H9 (cell line): ENCODE measurements at regions not wholly inside any gene's neighbourhood (a gene's known extent, or its start where the extent isn't known, plus 50 kb on each side); places are given as distances from the start of the nearest gene placed in this dataset.

Source experiments
- DNase-seq: peaks from one replicate; pipeline ENCODE4 v3.0.0-alpha.2; 2017
- H2AFZ ChIP-seq: one replicate; pipeline ENCODE4 v1.6.1; 2013; ENCODE audit warnings: mild to moderate bottlenecking, low read length, control low read depth, moderate library complexity
- H2AK5ac ChIP-seq: 2 replicates; pipeline ENCODE4 v1.6.1; 2013; ENCODE audit warnings: low read length, control low read depth, mixed read lengths; ENCODE audit not compliant: insufficient read length
- H2BK120ac ChIP-seq: one replicate; pipeline ENCODE4 v1.6.1; 2013; ENCODE audit warnings: low read depth, mild to moderate bottlenecking, low read length, control low read depth, inconsistent platforms; ENCODE audit not compliant: poor library complexity, severe bottlenecking
- H2BK12ac ChIP-seq: 2 replicates; pipeline ENCODE4 v1.6.1; 2013; ENCODE audit warnings: low read length, control low read depth, mixed read lengths, low read depth; ENCODE audit not compliant: insufficient read length
- H2BK15ac ChIP-seq: 2 replicates; pipeline ENCODE4 v1.6.1; 2013; ENCODE audit warnings: low read depth, low read length, control low read depth
- H2BK20ac ChIP-seq: one replicate; pipeline ENCODE4 v1.6.1; 2013; ENCODE audit warnings: low read depth, mild to moderate bottlenecking, low read length, control low read depth, inconsistent platforms; ENCODE audit not compliant: poor library complexity, severe bottlenecking
- H2BK5ac ChIP-seq: 2 replicates; pipeline ENCODE4 v1.6.1; 2013; ENCODE audit warnings: low read length, control low read depth, mixed read lengths; ENCODE audit not compliant: insufficient read length
- H3K14ac ChIP-seq: 2 replicates; pipeline ENCODE4 v1.6.1; 2013; ENCODE audit warnings: low read length, control low read depth; ENCODE audit not compliant: insufficient read depth
- H3K18ac ChIP-seq: 2 replicates; pipeline ENCODE4 v1.6.1; 2013; ENCODE audit warnings: low read depth, mild to moderate bottlenecking, mixed read lengths, low read length, control low read depth; ENCODE audit not compliant: insufficient read length
- H3K23ac ChIP-seq: 2 replicates; pipeline ENCODE4 v1.6.1; 2013; ENCODE audit warnings: low read length, control low read depth, mixed read lengths, low read depth; ENCODE audit not compliant: insufficient read length
- H3K23me2 ChIP-seq: 2 replicates; pipeline ENCODE4 v1.6.1; 2013; ENCODE audit warnings: low read depth, mild to moderate bottlenecking, mixed read lengths, low read length, control low read depth; ENCODE audit not compliant: insufficient read length, poor library complexity, severe bottlenecking
- H3K27ac ChIP-seq: 2 replicates; pipeline ENCODE4 v1.5.1; 2013; ENCODE audit warnings: low read length, control low read depth, mixed read lengths, low read depth; ENCODE audit not compliant: insufficient read length
- H3K27me3 ChIP-seq: 2 replicates; pipeline ENCODE4 v1.6.1; 2013; ENCODE audit warnings: low read length, control low read depth, inconsistent platforms; ENCODE audit not compliant: insufficient read depth
- H3K4ac ChIP-seq: 2 replicates; pipeline ENCODE4 v1.6.1; 2013; ENCODE audit warnings: low read depth, mild to moderate bottlenecking, control low read depth, inconsistent platforms, low read length, moderate library complexity
- H3K4me1 ChIP-seq: 2 replicates; pipeline ENCODE4 v1.6.1; 2013; ENCODE audit warnings: low read length, control low read depth, inconsistent platforms; ENCODE audit not compliant: insufficient read depth
- H3K4me2 ChIP-seq: 2 replicates; pipeline ENCODE4 v1.6.1; 2013; ENCODE audit warnings: low read length, control low read depth, mixed read lengths; ENCODE audit not compliant: insufficient read length, insufficient read depth
- H3K56ac ChIP-seq: 2 replicates; pipeline ENCODE4 v1.6.1; 2013; ENCODE audit warnings: low read depth, mild to moderate bottlenecking, mixed read lengths, low read length, control low read depth; ENCODE audit not compliant: insufficient read length
- H3K79me1 ChIP-seq: 2 replicates; pipeline ENCODE4 v1.6.1; 2013; ENCODE audit warnings: low read depth, mild to moderate bottlenecking, moderate library complexity, low read length, control low read depth, inconsistent platforms; ENCODE audit not compliant: insufficient read depth, poor library complexity, severe bottlenecking
- H3K79me2 ChIP-seq: 2 replicates; pipeline ENCODE4 v1.6.1; 2013; ENCODE audit warnings: low read length, control low read depth, inconsistent platforms; ENCODE audit not compliant: insufficient read depth
- H3K9ac ChIP-seq: 2 replicates; pipeline ENCODE4 v1.6.1; 2013; ENCODE audit warnings: low read length, control low read depth, mixed read lengths; ENCODE audit not compliant: insufficient read length; ENCODE audit errors: extremely low read depth
- H3K9me3 ChIP-seq: one replicate; pipeline ENCODE4 v1.6.1; 2013; ENCODE audit warnings: low read depth, low read length, inconsistent platforms; ENCODE audit not compliant: control insufficient read depth
- H3T11ph ChIP-seq: one replicate; pipeline ENCODE4 v1.6.1; 2013; ENCODE audit warnings: mild to moderate bottlenecking, low read length, control low read depth, inconsistent platforms
- H4K20me1 ChIP-seq: one replicate; pipeline ENCODE4 v1.6.1; 2013; ENCODE audit not compliant: control insufficient read depth, insufficient read length, insufficient read depth
- H4K5ac ChIP-seq: 2 replicates; pipeline ENCODE4 v1.6.1; 2013; ENCODE audit warnings: low read depth, mild to moderate bottlenecking, mixed read lengths, low read length, control low read depth; ENCODE audit not compliant: insufficient read length
- H4K8ac ChIP-seq: replicated peaks from 2 replicates; pipeline ENCODE4 v1.6.1; 2013; ENCODE audit warnings: low read length, control low read depth, mixed read lengths, low read depth; ENCODE audit not compliant: insufficient read length
- H4K91ac ChIP-seq: 2 replicates; pipeline ENCODE4 v1.6.1; 2013; ENCODE audit warnings: low read depth, mild to moderate bottlenecking, moderate library complexity, mixed read lengths, low read length, control low read depth; ENCODE audit not compliant: insufficient read length
- H3K27ac Mint-ChIP-seq, 3 experiments: 2 replicates in 2 of 3; 3 replicates in 1 of 3; pipeline ENCODE4 v1.8.0; 2020 to 2021; ENCODE audit warnings: mixed read lengths in 3 of 3, mild to moderate bottlenecking in 1 of 3, moderate library complexity in 1 of 3
- H3K27me3 Mint-ChIP-seq: 2 replicates; pipeline ENCODE4 v1.8.0; 2021; ENCODE audit warnings: low read depth, mild to moderate bottlenecking, moderate library complexity, mixed read lengths
- H3K36me3 Mint-ChIP-seq, 3 experiments: 2 replicates in 2 of 3; 3 replicates in 1 of 3; pipeline ENCODE4 v1.8.0; 2020 to 2021; ENCODE audit warnings: low read depth in 3 of 3, mixed read lengths in 3 of 3; ENCODE audit not compliant: insufficient read depth in 1 of 3
- H3K4me1 Mint-ChIP-seq, 2 experiments: 2 replicates each; pipeline ENCODE4 v1.8.0; 2020; ENCODE audit warnings: mixed read lengths in 2 of 2
- H3K4me3 Mint-ChIP-seq, 2 experiments: 2 replicates in 1 of 2; 3 replicates in 1 of 2; pipeline ENCODE4 v1.8.0; 2020 to 2021; ENCODE audit warnings: mild to moderate bottlenecking in 2 of 2, mixed read lengths in 2 of 2, moderate library complexity in 1 of 2
- H3K9me3 Mint-ChIP-seq, 2 experiments: 2 replicates in 1 of 2; 3 replicates in 1 of 2; pipeline ENCODE4 v1.8.0; 2020; ENCODE audit warnings: mild to moderate bottlenecking in 2 of 2, mixed read lengths in 2 of 2, moderate library complexity in 1 of 2
- CTCF ChIP-seq: fragments of 200-600 bp; sonication (generic); conservative IDR thresholded peaks from 3 replicates; pipeline ENCODE4 v1.8.0; 2021; ENCODE audit warnings: antibody characterized with exemption, mild to moderate bottlenecking
- WGBS: extraction: QIAGEN DNeasy Blood & Tissue Kit; methylation state at CpG from one replicate; pipeline ENCODE4 v1.1.7; 2013; ENCODE audit warnings: missing lambda C conversion rate, low lambda C conversion rate, mixed read lengths; ENCODE audit not compliant: insufficient read length; ENCODE audit errors: extremely low coverage; 5-methylcytosine and 5-hydroxymethylcytosine counted together

DNA sequence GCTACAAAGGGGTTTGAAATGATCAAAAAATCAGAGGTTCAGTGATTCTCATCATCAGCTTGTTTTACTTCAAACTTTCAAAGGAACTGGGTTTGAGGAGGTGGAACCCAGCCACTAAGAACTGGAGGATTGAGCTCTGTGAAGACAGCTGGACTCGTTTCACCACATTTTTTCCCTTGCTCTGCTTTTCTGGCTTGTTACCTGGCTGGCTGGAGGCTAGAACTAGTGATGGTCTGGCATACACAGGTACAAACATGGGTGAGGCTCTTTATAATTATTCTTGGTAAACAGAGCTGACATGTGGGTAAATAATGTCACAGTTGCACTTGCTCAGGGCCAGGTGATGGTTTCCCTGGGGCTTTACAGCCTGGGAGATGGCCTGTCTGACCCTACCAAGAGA, 352.5 kb downstream of the FGFR2 start:
- H4K8ac ChIP-seq, result no peak overlapping the region

More for the DNA sequence above, 352.5 kb downstream of the FGFR2 start:
- H4K20me1 ChIP-seq, result no peaks in the 10 kb centered on the region
- H3K9me3 ChIP-seq, result no peaks in the 10 kb centered on the region
- no peaks in the 10 kb centered on the region for H3K9me3 Mint-ChIP-seq
- no peak overlapping the region for H3K27ac ChIP-seq
- no peak overlapping the region for H3K56ac ChIP-seq
- no peak overlapping the region for H2BK15ac ChIP-seq
- H3K14ac ChIP-seq, result no peak overlapping the region
- H2BK120ac ChIP-seq, result no peak overlapping the region
- no peak overlapping the region for H3K23ac ChIP-seq
- H2BK5ac ChIP-seq, result no peak overlapping the region
- peaks cover 3% of the 10 kb centered on the region; the same call in 1 of the 2 replicates for H3K4me1 ChIP-seq
- H3K27ac Mint-ChIP-seq, result no peak overlapping the region
- H3K79me2 ChIP-seq, result no peaks in the 10 kb centered on the region
- no CpG with 5 or more reads among the region's 1 CpG for WGBS
- no peak overlapping the region for H3T11ph ChIP-seq
- no peak for TF ChIP-seq CTCF
- H3K4me3 Mint-ChIP-seq, result no peak overlapping the region
- H2AFZ ChIP-seq, result no peak overlapping the region
- no peak overlapping the region for H2BK20ac ChIP-seq
- no peak overlapping the region for H3K18ac ChIP-seq
- H4K91ac ChIP-seq, result no peak overlapping the region
- no peak overlapping the region for H3K4me2 ChIP-seq
- H2AK5ac ChIP-seq, result no peak overlapping the region
- H4K5ac ChIP-seq, result no peak overlapping the region
- no peak overlapping the region for H2BK12ac ChIP-seq
- H3K23me2 ChIP-seq, result no peaks in the 10 kb centered on the region
- no peak overlapping the region for H3K9ac ChIP-seq
- no peak overlapping the region for H3K4ac ChIP-seq
- no peak for DNase-seq
- no peaks in the 10 kb centered on the region for H3K27me3 Mint-ChIP-seq
- no peaks in the 10 kb centered on the region for H3K79me1 ChIP-seq
- no peaks in the 10 kb centered on the region for H3K36me3 Mint-ChIP-seq
- H3K4me1 Mint-ChIP-seq, result 0 out of 4 replicates have a peak, but pooled peaks cover 0 to 2% of the 10 kb centered on the region in 2 experiments
- H3K27me3 ChIP-seq, result no peaks in the 10 kb centered on the region
